ENCODE measurements at regions not wholly inside any gene's neighbourhood (a gene's known extent, or its start where the extent isn't known, plus 50 kb on each side); places are given as distances from the start of the nearest gene placed in this dataset.

GRCh38 chr1:83583351-83584014, 415.4 kb downstream of the TTLL7 start:
- no peak overlapping the region for H3K4me3 ChIP-seq
- no peaks in the 10 kb centered on the region for H3K9me3 ChIP-seq
- no peaks in the 10 kb centered on the region for H3K4me1 ChIP-seq
- peak; percentile 35 to 51 for ATAC-seq
- no peaks in the 10 kb centered on the region for H3K36me3 ChIP-seq
- no peak for DNase-seq
- intact Hi-C loops (cut with DNase I) = no loop called here
- H3K27ac ChIP-seq = no peak overlapping the region
- H3K27me3 ChIP-seq (ENCODE audit: low read depth) = no peaks in the 10 kb centered on the region
- no peak for TF ChIP-seq CTCF (IDR thresholded peaks at IDR 0.05)

- TF ChIP-seq CTCF (IDR thresholded peaks at IDR 0.05) = no peak
- DNase-seq = no peak
- Histone ChIP-seq H3K4me1 (no peaks in the 10 kb centered on the region), H3K4me3 (no peak overlapping the region), H3K27ac (no peak overlapping the region), H3K9me3 (no peaks in the 10 kb centered on the region), H3K36me3 (no peaks in the 10 kb centered on the region), H3K27me3 (ENCODE audit: low read depth) (no peaks in the 10 kb centered on the region)
- no peak for ATAC-seq
- intact Hi-C loops (cut with DNase I) = no loop called here
These were observed 417.2 kb downstream of the TTLL7 start for GRCh38 chr1:83581747-83582146.

GRCh38 chr1:83574791-83575190, 424.1 kb downstream of the TTLL7 start:
- Histone ChIP-seq H3K9me3 (no peaks in the 10 kb centered on the region), H3K27ac (no peak overlapping the region), H3K27me3 (ENCODE audit: low read depth) (no peaks in the 10 kb centered on the region), H3K4me3 (no peak overlapping the region), H3K4me1 (no peaks in the 10 kb centered on the region), H3K36me3 (no peaks in the 10 kb centered on the region)
- intact Hi-C loops (cut with DNase I) = no loop called here
- no peak for TF ChIP-seq CTCF (IDR thresholded peaks at IDR 0.05)
- ATAC-seq = no peak
- no peak for DNase-seq

- intact Hi-C loops (cut with DNase I) = no loop called here
- no peak overlapping the region for H3K27ac ChIP-seq
- DNase-seq (no peak), ATAC-seq (no peak)
- no peaks in the 10 kb centered on the region for H3K9me3 ChIP-seq
- H3K36me3 ChIP-seq = no peaks in the 10 kb centered on the region
- no peaks in the 10 kb centered on the region for H3K27me3 ChIP-seq (ENCODE audit: low read depth)
- no peak overlapping the region for H3K4me3 ChIP-seq
- H3K4me1 ChIP-seq = no peaks in the 10 kb centered on the region
- no peak for TF ChIP-seq CTCF (IDR thresholded peaks at IDR 0.05)
These were observed 425.2 kb downstream of the TTLL7 start for GRCh38 chr1:83573776-83574175.

GRCh38 chr1:83571536-83571935, 427.4 kb downstream of the TTLL7 start:
- DNase-seq = no peak
- Histone ChIP-seq H3K36me3 (no peaks in the 10 kb centered on the region), H3K27ac (no peak overlapping the region), H3K27me3 (ENCODE audit: low read depth) (no peaks in the 10 kb centered on the region), H3K9me3 (no peaks in the 10 kb centered on the region), H3K4me3 (no peak overlapping the region), H3K4me1 (no peaks in the 10 kb centered on the region)
- no peak for ATAC-seq
- TF ChIP-seq CTCF (IDR thresholded peaks at IDR 0.05) = no peak
- intact Hi-C loops (cut with DNase I) = no loop called here
